RCC 7860 (cell line): ENCODE measurements at regions not wholly inside any gene's neighbourhood (a gene's known extent, or its start where the extent isn't known, plus 50 kb on each side); places are given as distances from the start of the nearest gene placed in this dataset.

Experiments used
- DNase-seq: peaks from one replicate; pipeline ENCODE4 v3.0.0-alpha.2; 2015; ENCODE audit warnings: low spot score
- FAIRE-seq: peaks from 2 replicates; lab custom pipeline; 2012; peaks lifted over from hg19 to GRCh38; lab: Jason Lieb, UNC

DNA sequence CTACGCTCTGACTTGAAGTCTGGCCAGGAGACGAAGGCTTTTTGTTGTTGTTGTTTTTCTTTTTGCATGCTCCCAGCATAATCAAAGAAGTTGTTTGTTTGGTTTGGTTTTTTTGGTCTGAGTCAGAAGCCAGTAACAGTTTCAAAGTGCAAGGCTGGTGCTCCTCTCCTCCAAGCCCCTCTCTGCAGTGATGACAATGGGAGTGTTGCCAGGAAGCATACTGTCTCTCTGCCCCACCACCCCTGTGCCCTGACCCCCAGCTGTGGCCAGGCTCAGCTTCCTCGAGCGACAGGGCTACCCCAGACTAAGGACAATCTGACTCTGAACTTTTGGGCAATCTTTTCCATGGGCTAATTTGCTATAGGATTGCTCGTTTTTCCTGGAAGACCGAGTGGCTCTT lies 173.8 kb upstream of the PITX1 start:
- DNase-seq, result no peak
- no peak for FAIRE-seq

DNA sequence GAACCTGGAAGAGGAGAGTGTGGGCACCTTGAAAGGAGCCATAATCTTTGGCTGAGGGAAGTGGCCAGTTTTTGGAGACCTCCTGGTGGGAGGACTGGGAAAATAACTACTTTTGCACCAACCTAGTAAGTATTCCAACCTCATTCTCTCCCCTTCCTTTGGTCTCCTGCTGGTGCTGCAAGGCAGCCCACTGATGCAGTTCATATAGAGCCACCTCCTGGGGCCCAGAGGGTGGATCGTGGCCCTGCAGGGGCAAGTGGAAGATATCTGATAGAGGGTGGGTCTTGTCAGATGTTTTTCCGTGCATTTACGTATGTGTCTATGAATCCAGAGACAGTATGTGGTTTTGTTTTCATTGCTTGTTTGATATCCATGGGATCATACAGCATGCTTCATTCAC lies 172.8 kb upstream of the PITX1 start:
- DNase-seq, result no peak
- FAIRE-seq, result no peak

DNA sequence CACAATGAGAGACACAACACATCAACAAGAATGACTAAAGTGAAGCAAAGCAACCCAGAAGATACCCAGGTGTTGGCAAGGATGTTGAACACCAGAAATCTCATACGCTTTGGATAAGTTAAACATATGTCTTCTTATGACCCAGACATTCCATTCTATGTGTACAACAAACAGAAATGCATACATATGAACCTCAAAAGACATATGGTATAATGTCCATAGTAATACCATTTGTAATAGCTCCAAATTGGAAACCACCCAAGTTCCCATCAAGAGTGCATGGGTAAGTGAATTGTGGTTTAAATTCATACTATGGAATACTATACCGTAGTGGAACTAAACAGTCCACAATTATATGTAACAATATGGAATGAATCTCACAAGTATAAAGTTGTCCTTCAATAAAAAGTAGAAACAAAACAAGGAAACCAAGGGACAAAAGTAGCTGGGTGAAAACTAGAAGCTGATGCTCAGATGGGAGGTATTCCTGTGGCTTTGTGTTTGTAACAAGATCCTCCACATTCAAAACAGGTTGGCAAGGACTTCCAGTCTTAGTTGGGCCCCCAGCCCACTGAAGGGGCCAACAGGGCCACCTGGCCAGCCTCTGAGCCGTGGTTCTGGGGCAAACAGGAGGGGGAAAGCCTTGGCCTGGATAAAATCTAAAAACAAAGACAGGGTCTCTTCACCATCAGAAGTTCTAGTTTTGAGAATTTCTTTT lies 171.8 kb upstream of the PITX1 start:
- no peak for FAIRE-seq

DNA sequence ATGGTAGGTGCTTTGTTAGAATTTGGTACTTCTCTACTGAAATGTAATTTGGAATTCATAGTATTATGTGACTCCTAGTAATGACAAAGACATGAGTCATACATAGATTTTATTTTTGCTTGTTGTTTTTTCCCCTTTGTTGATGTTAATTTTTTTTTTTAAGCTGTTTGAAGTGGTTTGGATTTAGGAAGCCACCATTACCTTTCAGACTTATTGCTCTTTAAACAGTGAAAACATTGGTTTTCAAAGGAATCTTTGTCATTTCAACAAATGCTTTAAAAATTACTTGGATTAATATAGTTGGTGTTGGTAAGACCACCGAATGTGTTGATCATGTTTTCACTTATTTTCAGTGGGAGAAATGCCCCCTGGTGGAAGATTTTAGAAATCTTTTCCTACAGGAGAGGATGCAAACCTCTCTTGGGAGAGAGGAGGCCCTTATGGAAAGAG lies 170.1 kb upstream of the PITX1 start:
- DNase-seq, result no peak
- peak; percentile 74 for FAIRE-seq

More for the DNA sequence above, 171.8 kb upstream of the PITX1 start:
- DNase-seq, result no peak

DNA sequence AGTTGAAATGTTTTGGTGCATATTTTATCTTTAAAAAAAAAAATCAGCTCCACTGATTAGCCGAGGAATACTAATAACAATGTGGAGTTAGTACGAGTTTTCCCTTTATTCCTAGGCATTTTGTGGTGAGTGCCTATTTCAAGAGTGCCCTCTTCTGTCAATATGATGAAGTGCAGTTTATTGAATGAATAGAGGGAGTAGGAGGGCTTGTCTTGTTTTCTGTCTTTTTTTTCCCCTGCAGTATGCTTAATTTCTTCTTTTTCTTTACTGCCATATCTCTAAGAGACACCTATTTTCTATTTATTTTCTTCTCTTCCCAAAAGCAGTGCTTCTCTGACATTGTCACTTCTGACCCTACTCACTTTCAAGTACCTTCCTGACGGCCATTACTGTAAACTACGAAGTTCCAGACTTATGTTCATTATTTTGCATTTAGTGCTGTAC lies 169.6 kb upstream of the PITX1 start:
- DNase-seq (peak; percentile 35), FAIRE-seq (peak; percentile 63)

DNA sequence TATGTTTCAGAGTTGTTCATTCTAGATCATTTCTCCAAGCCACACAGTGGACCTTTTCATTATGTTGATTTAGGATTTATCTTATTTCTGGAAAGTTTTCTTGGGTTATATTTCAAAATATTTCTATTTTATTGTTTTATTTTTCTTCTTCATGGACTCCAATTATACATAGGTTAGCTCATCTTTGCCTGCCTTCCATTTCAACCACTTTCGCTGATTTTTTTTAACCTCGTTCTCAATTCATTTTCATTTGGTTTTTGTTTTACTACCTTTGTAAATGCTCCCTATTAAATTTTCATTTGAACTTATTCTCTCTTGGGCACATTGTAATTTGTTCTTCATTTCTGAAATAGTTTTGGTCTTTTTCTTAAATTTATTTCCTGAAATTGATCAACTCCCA lies 169.0 kb upstream of the PITX1 start:
- no peak for DNase-seq
- FAIRE-seq, result no peak

DNA sequence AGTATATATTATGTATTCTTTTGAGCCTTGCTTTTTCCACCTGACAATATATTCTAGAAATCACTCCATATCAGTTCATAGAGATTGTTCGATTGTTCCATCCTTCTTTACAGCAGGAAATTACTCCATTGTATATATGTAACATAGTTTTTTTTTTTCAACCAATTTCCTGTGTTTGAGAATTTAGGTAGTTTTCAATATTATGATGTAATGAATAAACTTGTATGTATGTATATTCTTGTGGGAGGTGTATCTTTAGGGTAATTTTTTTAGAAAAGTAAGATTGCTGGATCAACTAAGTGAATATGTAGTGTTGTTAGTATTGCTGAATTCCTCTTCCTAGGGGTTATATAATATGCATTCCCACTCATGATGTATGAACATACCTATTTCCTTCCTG lies 165.9 kb upstream of the PITX1 start:
- no peak for FAIRE-seq
- DNase-seq, result no peak

DNA sequence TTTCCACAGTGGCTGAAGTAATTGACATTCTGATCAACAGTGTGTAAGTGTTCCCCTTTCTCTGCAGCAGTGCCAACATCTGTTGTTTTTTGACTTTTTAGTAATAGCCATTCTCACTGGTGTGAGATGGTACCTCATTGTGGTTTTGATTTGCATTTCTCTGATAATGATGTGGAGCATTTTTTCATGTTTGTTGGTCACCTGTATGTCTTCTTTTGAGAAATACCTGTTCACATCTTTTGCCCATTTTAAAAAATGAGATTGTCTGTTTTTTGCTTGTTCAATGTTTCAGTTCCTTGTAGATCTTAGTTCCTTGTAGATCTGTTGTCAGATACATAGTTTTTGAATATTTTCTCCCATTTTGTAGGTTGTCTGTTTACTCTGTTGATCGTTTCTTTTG lies 162.5 kb upstream of the PITX1 start:
- no peak for FAIRE-seq
- no peak for DNase-seq

DNA sequence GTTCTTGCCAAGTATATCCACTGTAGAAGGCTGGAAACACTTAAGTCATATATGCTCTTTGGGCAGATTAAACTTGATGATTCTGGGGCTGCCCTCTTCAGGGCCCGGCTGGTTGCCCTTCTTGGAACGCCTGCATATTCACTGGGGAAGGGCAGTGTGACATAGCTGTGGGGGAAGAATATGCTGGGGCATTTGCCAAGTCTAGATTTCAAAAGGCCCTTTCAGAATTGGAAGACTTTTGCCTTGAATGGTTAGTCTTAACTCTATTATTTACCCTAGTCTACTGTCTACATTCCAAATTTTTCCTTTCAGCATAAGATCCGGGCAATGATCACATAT lies 161.2 kb upstream of the PITX1 start:
- DNase-seq (no peak), FAIRE-seq (no peak)

DNA sequence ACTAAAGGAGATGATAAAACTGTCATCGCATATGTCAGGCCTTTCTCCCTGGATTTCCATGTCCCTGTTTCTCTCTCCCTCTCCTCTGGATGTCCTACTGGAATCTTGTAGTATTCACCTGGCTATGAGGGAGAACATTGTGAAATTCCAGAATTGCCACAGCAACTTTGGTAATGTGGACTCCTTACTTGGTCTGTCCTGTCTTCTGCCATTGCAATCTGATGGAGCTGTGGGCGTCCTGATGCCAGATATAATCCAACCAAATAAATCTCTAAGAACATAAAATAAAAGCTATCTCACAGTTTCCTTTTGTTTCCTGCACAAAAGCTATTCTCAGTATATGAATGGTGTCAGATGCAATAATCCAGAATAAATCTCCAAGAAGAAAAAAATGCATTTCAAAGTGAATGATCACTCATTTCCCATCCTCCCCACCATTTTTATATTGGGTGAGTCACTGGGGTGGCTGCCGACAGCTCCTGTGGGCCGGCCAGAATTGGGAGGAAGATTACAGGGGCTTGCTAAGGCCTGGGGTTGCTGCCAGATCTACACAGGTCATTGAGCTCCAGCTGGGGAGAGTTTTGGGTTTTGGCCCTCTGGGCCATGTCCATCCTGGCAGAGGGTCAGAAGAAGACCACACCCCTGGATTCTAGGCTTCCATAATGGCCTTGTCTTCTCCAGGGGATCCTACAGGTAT lies 160.7 kb upstream of the PITX1 start:
- DNase-seq (no peak), FAIRE-seq (no peak)

DNA sequence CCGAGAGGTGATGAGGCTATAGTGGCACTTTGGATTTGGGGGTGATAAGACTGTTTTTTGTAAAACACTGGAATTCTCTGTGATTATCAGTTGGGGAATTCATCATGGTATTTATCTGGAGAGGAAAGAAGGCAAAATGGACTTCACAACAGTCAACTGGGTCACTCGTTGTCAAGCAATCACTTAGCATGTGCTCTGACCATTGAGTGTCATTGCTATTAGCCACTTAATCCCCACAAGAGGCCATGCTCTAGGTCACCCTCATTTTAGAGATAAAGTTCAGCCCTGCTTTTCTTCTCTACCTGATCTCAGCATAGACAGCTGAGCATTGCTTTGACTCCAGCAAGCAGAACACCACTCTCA lies 160.1 kb upstream of the PITX1 start:
- FAIRE-seq (no peak), DNase-seq (no peak)

DNA sequence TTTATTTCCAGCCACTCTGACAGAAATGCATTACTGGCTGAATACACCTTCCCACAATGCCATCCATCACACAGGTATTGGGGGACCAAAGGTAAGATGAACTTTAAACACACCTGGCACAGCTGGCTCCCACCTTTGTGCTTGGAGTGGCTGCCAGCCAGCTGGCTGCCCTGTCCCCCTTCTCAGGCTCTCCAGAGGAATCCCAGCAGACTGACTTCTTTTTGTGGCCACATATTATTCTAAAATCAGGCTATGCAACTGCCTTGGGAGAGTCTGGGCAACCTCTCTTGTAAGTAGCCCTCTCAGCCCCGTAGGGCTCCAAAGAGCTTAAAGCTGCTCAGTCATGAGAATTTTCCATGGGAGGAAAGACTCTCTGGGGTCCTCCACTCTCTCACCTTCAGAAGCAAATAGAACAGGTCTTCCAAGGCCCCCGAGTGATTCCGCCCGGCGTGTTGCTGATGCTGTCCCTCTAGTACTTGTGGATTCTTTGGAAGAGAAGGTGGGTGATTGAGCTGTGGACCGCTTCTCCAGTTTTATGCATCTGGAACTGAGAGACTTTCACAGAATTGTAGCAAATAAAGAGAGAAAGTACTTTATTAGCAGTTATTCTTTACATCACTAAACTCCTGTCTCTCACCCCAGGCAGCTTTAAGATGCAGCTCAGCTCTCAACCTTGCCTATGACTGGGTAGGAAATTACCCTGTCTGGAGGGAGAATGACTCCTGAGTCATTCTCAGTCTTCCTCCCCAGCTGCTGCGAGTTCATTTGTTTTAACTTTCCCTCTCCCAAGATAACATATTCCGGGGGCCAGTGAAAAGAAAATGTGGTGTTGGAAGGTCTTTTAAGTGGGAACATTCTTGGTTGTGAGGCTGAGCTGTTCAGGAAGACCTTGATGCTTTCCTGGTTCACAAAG lies 159.4 kb upstream of the PITX1 start:
- no peak for FAIRE-seq
- DNase-seq, result no peak

DNA sequence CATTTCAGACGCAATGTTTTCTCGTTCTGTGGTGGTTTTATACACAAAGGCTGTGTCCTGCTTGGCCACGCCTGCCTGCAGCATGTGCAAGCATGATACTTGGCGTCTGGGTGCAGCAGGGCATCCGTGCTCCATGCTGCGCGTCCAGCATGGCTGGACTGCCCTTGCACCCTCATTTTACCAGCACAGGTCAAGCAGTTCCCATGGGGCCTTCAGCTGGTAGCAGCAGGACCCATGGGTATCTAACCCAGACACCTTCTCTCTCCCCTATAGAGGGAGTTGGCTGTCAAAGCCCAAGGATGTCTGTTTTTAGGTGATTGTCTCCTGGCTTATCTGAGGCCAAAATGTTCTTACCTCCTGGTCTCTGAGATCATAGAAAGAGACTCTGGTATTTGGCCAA lies 158.3 kb upstream of the PITX1 start:
- FAIRE-seq (no peak), DNase-seq (no peak)

DNA sequence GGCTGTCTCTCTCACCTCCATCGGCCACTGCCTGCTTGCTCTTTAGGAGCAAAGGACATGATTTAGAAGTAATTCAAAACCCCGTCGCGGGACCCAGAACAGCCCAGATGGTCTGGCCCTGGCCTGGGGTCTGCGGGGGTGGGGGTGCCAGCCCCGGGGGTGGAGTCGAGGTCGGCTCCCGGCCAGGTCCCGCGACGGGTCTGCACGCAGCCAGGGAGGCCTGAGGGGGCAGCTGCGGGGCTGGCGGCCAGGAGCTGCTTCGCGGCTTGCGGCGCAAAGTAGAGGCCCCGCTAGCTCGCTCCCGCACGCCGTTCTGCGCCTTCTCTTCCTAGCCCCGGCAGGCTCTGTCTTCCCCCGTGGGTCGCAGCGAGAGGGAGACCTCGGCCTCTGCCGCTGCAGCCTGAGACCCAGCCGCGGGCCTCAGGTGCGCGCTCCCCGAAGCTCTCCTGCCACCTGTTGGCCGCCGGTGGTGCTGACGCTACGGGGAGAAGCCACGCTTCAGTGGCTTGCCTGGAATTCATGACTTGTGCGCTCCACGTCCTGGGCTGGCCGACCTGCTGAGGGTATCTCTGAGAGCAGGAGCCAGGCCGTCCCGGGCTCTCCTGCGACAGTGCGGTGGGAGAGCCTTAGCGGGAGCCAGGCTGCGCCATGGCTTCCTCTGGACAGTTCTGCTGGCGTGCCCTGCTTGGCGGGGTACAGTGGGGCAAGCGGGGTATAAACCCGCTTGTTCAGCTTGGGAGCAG lies 157.2 kb upstream of the PITX1 start:
- DNase-seq, result peak; percentile 67
- FAIRE-seq, result no peak

DNA sequence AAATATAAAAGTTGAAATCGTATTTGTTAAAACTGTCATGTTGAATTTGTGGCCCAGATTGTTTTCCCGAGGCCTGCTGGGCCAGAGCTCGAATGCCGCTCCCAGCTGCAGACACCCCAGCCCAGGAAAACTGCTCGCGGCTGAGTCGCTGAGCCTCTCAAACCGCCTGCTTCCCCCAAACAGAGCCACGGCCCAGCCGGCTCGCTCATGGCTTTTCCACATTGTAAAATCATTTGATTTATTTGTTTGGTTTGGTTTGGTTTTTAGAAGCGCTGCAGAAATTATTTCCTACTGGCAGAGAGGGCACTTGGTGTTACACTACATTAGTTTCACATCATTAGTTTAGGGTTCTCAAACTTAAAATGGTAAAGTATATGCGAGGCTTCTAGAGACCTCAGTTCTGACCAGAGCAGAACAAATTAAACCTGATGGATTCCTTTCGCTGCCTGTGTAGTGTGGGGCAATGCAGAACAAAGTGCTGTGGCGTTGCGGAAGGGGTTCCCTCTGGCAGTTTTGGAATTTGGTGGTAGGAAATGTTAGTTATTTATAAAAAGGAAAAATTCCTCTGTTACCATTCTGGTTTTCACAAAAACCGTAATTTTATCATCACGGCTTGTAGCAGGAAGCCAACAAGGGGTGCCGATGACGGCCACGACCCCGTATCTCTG lies 156.5 kb upstream of the PITX1 start:
- FAIRE-seq, result no peak
- DNase-seq, result no peak

DNA sequence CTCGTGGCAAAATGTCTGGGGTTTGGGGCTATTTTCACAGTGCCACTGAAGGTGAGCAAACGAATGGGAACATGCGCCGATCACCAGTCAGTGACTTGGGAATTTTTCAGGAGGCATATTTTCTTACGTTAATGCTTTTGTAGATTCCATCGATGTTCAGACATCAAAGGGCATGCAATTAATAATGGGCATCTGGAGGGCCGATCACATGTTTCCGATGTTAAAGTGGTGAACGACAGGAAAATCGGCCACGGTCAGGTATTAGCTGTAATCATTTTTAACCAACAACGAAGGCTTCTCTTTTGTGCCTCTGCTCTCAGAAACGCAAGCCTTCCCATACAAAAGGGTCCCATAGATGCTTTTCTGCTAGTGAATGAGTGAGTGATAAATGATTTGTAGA lies 155.0 kb upstream of the PITX1 start:
- DNase-seq (no peak), FAIRE-seq (no peak)

DNA sequence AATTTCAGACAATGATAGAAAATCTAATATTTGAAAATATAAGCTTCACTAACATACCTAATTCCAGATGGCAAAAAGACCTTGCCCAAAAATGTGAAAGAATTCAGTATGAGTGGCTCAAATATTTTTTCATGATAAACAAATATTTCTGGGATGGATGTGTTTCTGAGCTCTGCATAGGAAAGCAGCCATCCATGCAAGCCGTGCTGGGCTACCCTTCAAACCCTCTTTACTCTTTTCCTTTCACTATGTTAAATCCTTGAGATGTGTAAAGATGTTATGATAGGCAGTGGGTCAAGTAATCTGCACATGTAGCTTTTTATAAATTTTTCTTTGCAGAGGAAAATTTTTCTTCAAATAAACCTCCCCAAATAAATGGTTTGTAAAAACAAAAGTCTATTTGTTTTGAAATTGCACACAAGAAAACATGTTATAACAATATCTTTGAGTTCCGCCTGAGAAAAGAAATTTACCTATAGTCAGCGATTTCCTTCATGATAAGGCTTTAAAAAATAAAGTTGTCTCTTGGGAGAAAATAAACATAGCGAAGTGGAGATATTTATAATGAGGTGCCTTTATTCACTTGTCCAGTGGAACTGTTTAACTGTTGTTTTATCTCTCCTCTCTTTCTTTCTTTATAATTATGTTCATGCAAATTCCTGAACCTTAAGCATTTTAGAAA lies 154.3 kb upstream of the PITX1 start:
- DNase-seq (no peak), FAIRE-seq (no peak)

DNA sequence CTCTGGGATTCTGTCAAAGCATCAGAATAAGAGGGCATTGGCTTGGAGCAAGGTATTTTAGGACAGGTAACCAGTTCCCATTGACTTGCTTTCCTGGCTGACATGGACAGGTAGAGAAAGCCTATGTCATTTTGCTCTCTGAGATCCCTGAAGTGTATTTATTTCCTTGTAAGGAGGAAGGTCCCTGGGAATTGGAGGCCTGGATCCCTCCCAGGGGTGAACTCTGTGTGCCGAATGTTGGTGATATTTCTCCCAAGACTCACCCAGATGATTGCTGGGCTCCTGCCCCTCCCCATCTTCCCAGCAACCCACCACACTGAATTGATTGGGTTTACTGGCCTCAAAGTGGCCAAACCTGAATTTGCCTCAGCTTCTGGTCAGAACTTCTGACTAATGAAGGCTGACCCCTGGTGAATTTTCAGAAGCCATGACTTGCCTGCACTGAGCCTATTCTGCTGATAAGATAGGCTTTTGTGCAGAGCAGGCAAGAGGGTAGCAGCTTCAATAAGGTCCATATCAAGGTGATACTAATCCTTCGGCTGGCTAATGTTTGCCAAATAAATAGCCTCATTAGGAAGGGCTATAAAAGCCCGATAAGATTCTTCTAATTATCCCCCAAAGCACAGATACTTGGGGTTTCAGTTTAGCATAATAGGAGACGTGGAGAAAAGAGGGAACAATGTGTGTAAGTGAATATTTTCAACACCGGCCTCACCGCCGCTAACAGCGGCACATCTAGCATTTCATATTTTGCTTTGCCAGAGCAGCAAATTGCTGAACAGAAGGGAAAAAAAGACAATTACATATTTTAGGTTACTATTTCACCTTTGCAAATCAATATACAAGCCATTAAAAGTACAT lies 152.9 kb upstream of the PITX1 start:
- DNase-seq, result no peak

DNA sequence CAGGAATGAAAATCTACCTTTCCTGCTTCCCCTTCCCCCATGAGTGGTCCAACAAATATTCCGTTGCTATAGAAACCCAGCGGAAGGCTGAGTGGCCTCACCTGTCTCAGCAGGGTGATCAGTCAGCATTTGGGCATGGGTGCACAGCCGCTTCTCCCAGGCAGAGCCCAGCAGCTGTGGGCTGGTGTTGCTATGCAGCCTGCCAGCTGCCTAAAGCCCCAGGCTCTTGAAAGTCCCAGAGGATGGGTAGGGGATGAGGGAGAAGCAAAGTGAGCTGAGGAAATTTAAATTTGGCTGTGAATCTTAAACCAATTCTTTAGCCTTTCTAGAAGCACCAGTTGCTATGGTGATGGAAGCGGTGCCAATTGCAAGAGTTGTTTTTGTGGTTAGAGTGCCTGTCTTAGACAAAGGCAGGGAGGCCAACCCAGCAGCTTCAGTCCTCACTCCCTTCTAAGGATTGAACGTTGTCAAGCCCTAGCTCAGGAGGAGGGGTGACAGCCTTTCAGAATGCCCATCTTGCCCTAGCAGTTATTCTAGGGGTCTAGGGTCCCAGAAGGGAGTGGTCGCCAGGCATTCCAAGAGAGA lies 151.5 kb upstream of the PITX1 start:
- DNase-seq (no peak), FAIRE-seq (no peak)

More for the DNA sequence above, 152.9 kb upstream of the PITX1 start:
- FAIRE-seq, result no peak
